ENCODE measurements at regions not wholly inside any gene's neighbourhood (a gene's known extent, or its start where the extent isn't known, plus 50 kb on each side); places are given as distances from the start of the nearest gene placed in this dataset.

DNA sequence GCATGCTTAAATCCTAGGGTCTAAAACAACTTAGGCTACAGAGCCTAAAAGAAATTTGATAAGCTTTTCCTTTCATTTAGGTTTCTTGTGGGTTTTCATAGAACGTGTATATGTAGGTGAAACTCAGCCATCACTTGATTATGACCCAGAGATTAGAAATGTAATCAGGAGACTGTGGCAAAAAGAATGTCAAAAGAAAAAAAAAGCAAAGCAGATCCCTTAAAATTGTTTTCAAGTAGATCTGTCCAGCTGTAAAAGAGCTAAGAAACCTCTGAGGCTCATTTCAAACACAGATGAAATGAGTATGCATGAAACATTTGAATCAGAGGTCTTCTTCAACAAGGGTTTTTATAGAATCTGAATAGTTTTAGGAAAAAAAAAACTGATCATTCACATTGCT, 341.3 kb upstream of the PRDM1 start:
- TF ChIP-seq, protein P1, sequence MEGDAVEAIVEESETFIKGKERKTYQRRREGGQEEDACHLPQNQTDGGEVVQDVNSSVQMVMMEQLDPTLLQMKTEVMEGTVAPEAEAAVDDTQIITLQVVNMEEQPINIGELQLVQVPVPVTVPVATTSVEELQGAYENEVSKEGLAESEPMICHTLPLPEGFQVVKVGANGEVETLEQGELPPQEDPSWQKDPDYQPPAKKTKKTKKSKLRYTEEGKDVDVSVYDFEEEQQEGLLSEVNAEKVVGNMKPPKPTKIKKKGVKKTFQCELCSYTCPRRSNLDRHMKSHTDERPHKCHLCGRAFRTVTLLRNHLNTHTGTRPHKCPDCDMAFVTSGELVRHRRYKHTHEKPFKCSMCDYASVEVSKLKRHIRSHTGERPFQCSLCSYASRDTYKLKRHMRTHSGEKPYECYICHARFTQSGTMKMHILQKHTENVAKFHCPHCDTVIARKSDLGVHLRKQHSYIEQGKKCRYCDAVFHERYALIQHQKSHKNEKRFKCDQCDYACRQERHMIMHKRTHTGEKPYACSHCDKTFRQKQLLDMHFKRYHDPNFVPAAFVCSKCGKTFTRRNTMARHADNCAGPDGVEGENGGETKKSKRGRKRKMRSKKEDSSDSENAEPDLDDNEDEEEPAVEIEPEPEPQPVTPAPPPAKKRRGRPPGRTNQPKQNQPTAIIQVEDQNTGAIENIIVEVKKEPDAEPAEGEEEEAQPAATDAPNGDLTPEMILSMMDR (IDR thresholded peaks at IDR 0.05; ENCODE audit: low read depth, low read length), result no peak
- TF ChIP-seq POLR2A (IDR thresholded peaks at IDR 0.05; ENCODE audit: extremely low read depth, insufficient read length) (no peak), MYC (IDR thresholded peaks at IDR 0.05; ENCODE audit: low read depth, low read length) (no peak)
